Adrenal gland (tissue), 9 donors: ENCODE measurements at regions not wholly inside any gene's neighbourhood (a gene's known extent, or its start where the extent isn't known, plus 50 kb on each side); places are given as distances from the start of the nearest gene placed in this dataset.

ENCODE experiments used
- DNase-seq, 7 donors: peaks; one replicate each; pipeline ENCODE4 v3.0.0-alpha.2; 2019 to 2020
- H3K27ac ChIP-seq, 5 donors: fragments of 200-600 bp; sonication (generic) in 4 of 5; 1 replicate in 3 of 5; 2 replicates in 2 of 5; pipeline versions ENCODE4 v1.5.1 to v1.8.0; 2016 to 2020; ENCODE audit warnings: mild to moderate bottlenecking in 1 of 5
- H3K27me3 ChIP-seq: fragments of 200-600 bp; 2 replicates; pipeline ENCODE4 v1.8.0; 2021
- H3K36me3 ChIP-seq, 2 donors: fragments of 200-600 bp; replicated peaks in 1 of 2; 1 replicate in 1 of 2; 2 replicates in 1 of 2; pipeline versions ENCODE4 v1.5.1 to v1.8.0; 2018 to 2022
- H3K4me1 ChIP-seq, 2 donors: fragments of 200-600 bp; replicated peaks in 1 of 2; 1 replicate in 1 of 2; 2 replicates in 1 of 2; pipeline versions ENCODE4 v1.5.1 to v1.8.0; 2018 to 2021
- H3K4me3 ChIP-seq, 4 donors: fragments of 200-600 bp; sonication (generic) in 3 of 4; one replicate each; pipeline ENCODE4 v1.5.1; 2016 to 2018
- H3K9me3 ChIP-seq, 3 donors: fragments of 200-600 bp; sonication (generic) in 1 of 3; replicated peaks in 1 of 3; 1 replicate in 2 of 3; 2 replicates in 1 of 3; pipeline versions ENCODE4 v1.5.1 to v1.8.0; 2016 to 2021
- CTCF ChIP-seq, 6 experiments: fragments of 450-650 bp in 4 of 6; fragments of 200-600 bp in 2 of 6; sonication (generic) in 1 of 6; IDR thresholded peaks; 1 replicate in 5 of 6; 2 replicates in 1 of 6; pipeline versions ENCODE4 v1.5.1 to v1.8.0; 2016 to 2021; ENCODE audit warnings: antibody characterized with exemption in 6 of 6, mild to moderate bottlenecking in 2 of 6, moderate library complexity in 1 of 6
- POLR2A ChIP-seq, 2 donors: fragments of 450-650 bp; IDR thresholded peaks; one replicate each; pipeline ENCODE4 v1.6.1; 2017; ENCODE audit warnings: antibody characterized with exemption in 2 of 2, mild to moderate bottlenecking in 2 of 2, moderate library complexity in 1 of 2
- WGBS, 4 donors: extraction: QIAGEN DNeasy Blood & Tissue Kit in 2 of 4; methylation state at CpG; one replicate each; pipeline versions ENCODE4 v1.1.5 to v1.1.7; 2013 to 2017; 5-methylcytosine and 5-hydroxymethylcytosine counted together
- intact Hi-C, 2 donors: fragments of 100-400 bp; cut with DNase I; formaldehyde crosslinking; loops; one replicate each; pipeline versions ENCODE4 v1.14.1 to v1.15.0; 2022 to 2023
- donor health status: healthy with polysubstance abuse.
- donor health status: Bipolar disorder and iron deficiency.
- donor health status: DM: yes; HTN: yes; CAD: no.
- donor health status: DM: no; HTN: no; CAD: no.
- donor health status: DM: no; HTN: no; CAD: no.

- H3K4me1 ChIP-seq: no peaks in the 10 kb centered on the region
- TF ChIP-seq CTCF (IDR thresholded peaks at IDR 0.05) (no peak), POLR2A (IDR thresholded peaks at IDR 0.05) (no peak)
- no peak overlapping the region for H3K4me3 ChIP-seq
- DNase-seq: no peak
- no peaks in the 10 kb centered on the region for H3K27me3 ChIP-seq
- no peak overlapping the region for H3K27ac ChIP-seq
- no peaks in the 10 kb centered on the region for H3K36me3 ChIP-seq
- H3K9me3 ChIP-seq: no peaks in the 10 kb centered on the region
- intact Hi-C loops: no loop called here
- WGBS, 4 donors: 74 to 85% (median 82%) methylated on average over 9 of the region's 9 CpGs
Measured at GRCh38 chr18:78107363-78107762, 857.7 kb downstream of the GALR1 start.

GRCh38 chr18:78108554-78108953 is 858.9 kb downstream of the GALR1 start:
- TF ChIP-seq CTCF (IDR thresholded peaks at IDR 0.05) (no peak), POLR2A (IDR thresholded peaks at IDR 0.05) (no peak)
- no peak for DNase-seq
- Histone ChIP-seq H3K36me3 (no peaks in the 10 kb centered on the region), H3K27me3 (no peaks in the 10 kb centered on the region), H3K27ac (no peak overlapping the region), H3K4me1 (no peaks in the 10 kb centered on the region), H3K9me3 (no peaks in the 10 kb centered on the region), H3K4me3 (no peak overlapping the region)
- intact Hi-C loops: no loop called here
- WGBS, 4 donors: 57 to 72% (median 70%) methylated on average over 5 of the region's 5 CpGs

GRCh38 chr18:78113136-78113939 is 863.7 kb downstream of the GALR1 start:
- no peaks in the 10 kb centered on the region for H3K9me3 ChIP-seq
- no peak for DNase-seq
- H3K27ac ChIP-seq: no peak overlapping the region
- TF ChIP-seq CTCF (IDR thresholded peaks at IDR 0.05) (no peak), POLR2A (IDR thresholded peaks at IDR 0.05) (no peak)
- no peaks in the 10 kb centered on the region for H3K36me3 ChIP-seq
- H3K4me1 ChIP-seq: no peaks in the 10 kb centered on the region
- H3K4me3 ChIP-seq: no peak overlapping the region
- intact Hi-C loops: no loop called here
- WGBS, 4 donors: 85 to 88% (median 87%) methylated on average over 21 to 22 of the region's 22 CpGs
- no peaks in the 10 kb centered on the region for H3K27me3 ChIP-seq

- DNase-seq: no peak
- Histone ChIP-seq H3K4me3 (no peak overlapping the region), H3K4me1 (no peaks in the 10 kb centered on the region), H3K9me3 (no peaks in the 10 kb centered on the region), H3K27me3 (no peaks in the 10 kb centered on the region), H3K27ac (no peak overlapping the region), H3K36me3 (no peaks in the 10 kb centered on the region)
- TF ChIP-seq CTCF (IDR thresholded peaks at IDR 0.05) (no peak), POLR2A (IDR thresholded peaks at IDR 0.05) (no peak)
- WGBS, 4 donors: 81 to 87% (median 84%) methylated on average over 7 of the region's 7 CpGs
- intact Hi-C loops: no loop called here
Measured at GRCh38 chr18:78113940-78114251, 864.2 kb downstream of the GALR1 start.
